SH-SY5Y (cell line): ENCODE measurements at regions not wholly inside any gene's neighbourhood (a gene's known extent, or its start where the extent isn't known, plus 50 kb on each side); places are given as distances from the start of the nearest gene placed in this dataset.

Source experiments
- GATA2 ChIP-seq: IDR thresholded peaks from 2 replicates; pipeline ENCODE4 v1.6.1; 2011; ENCODE audit warnings: mild to moderate bottlenecking, low read depth, low read length
- GATA3 ChIP-seq: IDR thresholded peaks from 2 replicates; pipeline ENCODE4 v1.6.1; 2011; ENCODE audit warnings: low read depth, mild to moderate bottlenecking, low read length, moderate library complexity

GRCh38 chr18:67815280-67815679, 298.8 kb upstream of the DSEL start:
- TF ChIP-seq GATA3 (no peak), GATA2 (no peak)
